Prostate gland (tissue), 2 donors: ENCODE measurements at regions not wholly inside any gene's neighbourhood (a gene's known extent, or its start where the extent isn't known, plus 50 kb on each side); places are given as distances from the start of the nearest gene placed in this dataset.

Experiments used
- DNase-seq: peaks from one replicate; pipeline ENCODE4 v3.0.0-alpha.2; 2019; ENCODE audit warnings: low spot score
- H3K27ac ChIP-seq, 2 donors: fragments of 200-600 bp; sonication (generic); 2 replicates each; pipeline ENCODE4 v1.5.1; 2017 to 2019
- H3K27me3 ChIP-seq: fragments of 200-600 bp; sonication (generic); replicated peaks from 2 replicates; pipeline ENCODE4 v1.5.1; 2019; ENCODE audit not compliant: insufficient read depth
- H3K36me3 ChIP-seq, 2 donors: fragments of 200-600 bp; sonication (generic); 1 replicate in 1 of 2; 2 replicates in 1 of 2; pipeline versions ENCODE4 v1.5.1 to v1.8.1; 2017 to 2019
- H3K4me1 ChIP-seq: fragments of 200-600 bp; sonication (generic); replicated peaks from 2 replicates; pipeline ENCODE4 v1.5.1; 2019
- H3K4me3 ChIP-seq, 2 donors: fragments of 200-600 bp; sonication (generic); 2 replicates each; pipeline ENCODE4 v1.5.1; 2017 to 2019
- H3K9me3 ChIP-seq: fragments of 200-600 bp; sonication (generic); 2 replicates; pipeline ENCODE4 v1.5.1; 2017
- CTCF ChIP-seq, 4 experiments: fragments of 200-600 bp in 2 of 4; fragments of 450-650 bp in 2 of 4; sonication (generic) in 2 of 4; IDR thresholded peaks; 1 replicate in 3 of 4; 2 replicates in 1 of 4; pipeline ENCODE4 v1.5.1; 2016 to 2019; ENCODE audit warnings: antibody characterized with exemption in 4 of 4, mild to moderate bottlenecking in 2 of 4, moderate library complexity in 2 of 4
- POLR2A ChIP-seq: fragments of 450-650 bp; IDR thresholded peaks from one replicate; pipeline ENCODE4 v1.6.1; 2016; ENCODE audit warnings: antibody characterized with exemption, mild to moderate bottlenecking
- POLR2AphosphoS5 ChIP-seq: sonication (generic); formaldehyde crosslinking; IDR thresholded peaks from one replicate; pipeline ENCODE4 v1.6.1; 2017; ENCODE audit warnings: antibody characterized with exemption
- WGBS: methylation state at CpG from one replicate; pipeline ENCODE4 v1.1.5; 2018; 5-methylcytosine and 5-hydroxymethylcytosine counted together
- intact Hi-C: fragments of 100-400 bp; cut with DNase I; formaldehyde crosslinking; loops from one replicate; pipeline ENCODE4 v1.14.2; 2022

GRCh38 chr14:22497671-22498093, 91.3 kb downstream of the DAD1 start:
- Histone ChIP-seq H3K27me3 (no peaks in the 10 kb centered on the region), H3K36me3 (no peaks in the 10 kb centered on the region), H3K4me1 (no peaks in the 10 kb centered on the region), H3K27ac (no peak overlapping the region), H3K9me3 (no peaks in the 10 kb centered on the region), H3K4me3 (no peak overlapping the region)
- TF ChIP-seq POLR2AphosphoS5: no peak
- no peak for TF ChIP-seq CTCF (IDR thresholded peaks at IDR 0.05)
- TF ChIP-seq POLR2A: no peak
- no peak for DNase-seq
- intact Hi-C loops: no loop called here
- 26% methylated on average over 5 of the region's 5 CpGs for WGBS

GRCh38 chr14:22497144-22497423, 91.9 kb downstream of the DAD1 start:
- no peak for DNase-seq
- WGBS: 95% methylated on average over 2 of the region's 2 CpGs
- Histone ChIP-seq H3K36me3 (no peaks in the 10 kb centered on the region), H3K4me3 (no peak overlapping the region), H3K27ac (no peak overlapping the region), H3K4me1 (no peaks in the 10 kb centered on the region), H3K9me3 (no peaks in the 10 kb centered on the region), H3K27me3 (no peaks in the 10 kb centered on the region)
- intact Hi-C loops: no loop called here
- TF ChIP-seq POLR2A: no peak
- no peak for TF ChIP-seq POLR2AphosphoS5
- TF ChIP-seq CTCF (IDR thresholded peaks at IDR 0.05): no peak

GRCh38 chr14:22494486-22495135, 94.4 kb downstream of the DAD1 start:
- no peaks in the 10 kb centered on the region for H3K27me3 ChIP-seq
- TF ChIP-seq CTCF (IDR thresholded peaks at IDR 0.05): no peak
- no peaks in the 10 kb centered on the region for H3K4me1 ChIP-seq
- no peak for DNase-seq
- 75% methylated on average over 5 of the region's 5 CpGs for WGBS
- H3K27ac ChIP-seq: no peak overlapping the region
- H3K9me3 ChIP-seq: no peaks in the 10 kb centered on the region
- intact Hi-C loops: no loop called here
- no peak overlapping the region for H3K4me3 ChIP-seq
- no peaks in the 10 kb centered on the region for H3K36me3 ChIP-seq

- Histone ChIP-seq H3K4me3 (no peak overlapping the region), H3K27ac (no peak overlapping the region), H3K9me3 (no peaks in the 10 kb centered on the region), H3K27me3 (no peaks in the 10 kb centered on the region), H3K36me3 (no peaks in the 10 kb centered on the region), H3K4me1 (no peaks in the 10 kb centered on the region)
- 62% methylated on average over 2 of the region's 2 CpGs for WGBS
- TF ChIP-seq POLR2AphosphoS5 (no peak), POLR2A (no peak), CTCF (IDR thresholded peaks at IDR 0.05) (no peak)
- DNase-seq: no peak
- intact Hi-C loops: no loop called here
These were observed 95.3 kb downstream of the DAD1 start for GRCh38 chr14:22493753-22494152.

GRCh38 chr14:22492622-22493542, 96.1 kb downstream of the DAD1 start:
- no peaks in the 10 kb centered on the region for H3K4me1 ChIP-seq
- WGBS: 74% methylated on average over 15 of the region's 15 CpGs
- H3K27ac ChIP-seq: no peak overlapping the region
- TF ChIP-seq CTCF (IDR thresholded peaks at IDR 0.05) (no peak), POLR2A (no peak), POLR2AphosphoS5 (no peak)
- intact Hi-C loops: no loop called here
- no peak overlapping the region for H3K4me3 ChIP-seq
- H3K9me3 ChIP-seq: no peaks in the 10 kb centered on the region
- H3K36me3 ChIP-seq: no peaks in the 10 kb centered on the region
- DNase-seq: no peak
- H3K27me3 ChIP-seq: no peaks in the 10 kb centered on the region
